ENCODE measurements at regions not wholly inside any gene's neighbourhood (a gene's known extent, or its start where the extent isn't known, plus 50 kb on each side); places are given as distances from the start of the nearest gene placed in this dataset.

DNA sequence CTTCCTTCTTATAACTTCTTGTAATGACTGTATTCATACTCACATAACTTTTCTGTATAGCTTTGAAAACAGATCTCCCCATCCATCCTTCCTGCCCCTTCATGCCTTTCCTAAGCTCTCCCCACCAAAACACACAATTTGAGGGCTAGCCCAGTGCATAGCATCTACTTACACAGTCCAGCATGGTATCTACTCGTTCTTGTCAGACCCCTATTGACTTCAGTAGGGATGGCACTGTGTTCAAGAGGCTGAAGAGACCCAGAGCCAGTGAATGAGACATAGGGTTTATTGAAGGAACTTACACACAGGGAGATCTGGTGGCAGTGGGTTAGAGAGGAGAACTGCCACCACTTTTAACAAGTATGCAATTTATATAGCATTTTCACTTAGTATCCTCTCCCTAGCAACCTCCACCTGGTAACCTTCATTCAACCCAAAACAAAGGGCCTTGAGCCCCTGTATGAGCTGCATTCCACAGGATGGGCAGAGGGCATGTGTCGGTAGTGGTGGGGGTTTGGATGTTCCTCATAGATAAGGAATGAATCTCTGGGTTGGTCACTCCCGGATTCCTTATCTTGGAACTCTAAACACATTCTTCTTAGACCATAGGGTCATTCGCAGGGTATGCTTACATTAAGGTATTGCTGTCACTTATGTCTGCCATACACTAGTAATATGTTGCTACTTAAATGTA, 64.9 kb upstream of the GNG12 start:
- peak; percentile 67 for DNase-seq

DNA sequence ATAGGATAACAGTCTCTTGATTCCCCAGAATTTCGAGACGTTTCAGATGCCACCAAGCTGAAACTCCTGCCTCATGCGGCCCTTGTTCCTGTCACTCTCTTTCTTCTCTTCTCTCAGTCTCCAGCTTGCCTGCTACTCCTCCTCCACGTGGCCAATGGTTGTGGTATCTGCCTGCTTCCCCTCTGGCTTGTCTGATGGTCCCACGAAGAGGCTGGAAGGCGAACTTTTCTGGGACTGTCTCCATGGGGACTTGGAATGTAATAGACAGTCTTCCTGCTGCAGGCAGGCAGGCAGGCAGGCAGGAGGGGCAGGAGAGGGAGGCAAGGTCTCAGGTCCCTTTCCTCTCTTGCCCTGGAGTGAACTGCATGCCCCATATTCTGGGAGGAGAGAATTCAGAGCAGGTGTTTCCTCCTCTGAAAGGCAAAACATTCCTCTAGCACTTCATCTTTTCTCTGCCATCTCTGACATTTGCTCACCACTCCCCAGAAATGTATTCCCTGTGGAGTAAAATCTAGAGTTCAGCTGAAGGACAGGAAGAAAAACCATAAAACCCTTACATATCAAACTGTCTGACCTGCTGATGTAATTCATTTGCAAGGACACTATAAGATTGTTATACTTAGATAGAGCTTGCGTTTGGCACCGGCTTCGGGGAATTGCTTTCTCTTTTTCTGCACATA, 64.1 kb upstream of the GNG12 start:
- DNase-seq: peak; percentile 57

DNA sequence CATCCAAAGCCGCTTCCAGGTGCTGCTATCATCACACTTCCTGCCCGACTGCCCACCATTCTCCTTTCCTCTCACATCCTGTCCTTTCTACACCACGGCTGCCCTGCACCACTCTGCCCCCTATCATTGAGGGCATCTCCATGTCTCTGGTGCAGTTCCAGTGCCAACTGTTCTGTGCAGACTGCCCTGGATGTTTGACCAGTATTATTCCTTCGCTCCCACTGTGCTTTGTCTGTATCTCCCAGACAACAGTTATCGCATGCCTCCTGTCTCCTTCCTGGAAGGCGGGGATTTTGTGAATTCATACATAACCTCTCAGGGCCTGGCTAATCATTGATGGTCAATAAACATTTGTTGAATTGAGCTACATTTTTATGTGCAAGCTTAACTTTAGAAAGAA, 63.6 kb upstream of the GNG12 start:
- no peak for DNase-seq

DNA sequence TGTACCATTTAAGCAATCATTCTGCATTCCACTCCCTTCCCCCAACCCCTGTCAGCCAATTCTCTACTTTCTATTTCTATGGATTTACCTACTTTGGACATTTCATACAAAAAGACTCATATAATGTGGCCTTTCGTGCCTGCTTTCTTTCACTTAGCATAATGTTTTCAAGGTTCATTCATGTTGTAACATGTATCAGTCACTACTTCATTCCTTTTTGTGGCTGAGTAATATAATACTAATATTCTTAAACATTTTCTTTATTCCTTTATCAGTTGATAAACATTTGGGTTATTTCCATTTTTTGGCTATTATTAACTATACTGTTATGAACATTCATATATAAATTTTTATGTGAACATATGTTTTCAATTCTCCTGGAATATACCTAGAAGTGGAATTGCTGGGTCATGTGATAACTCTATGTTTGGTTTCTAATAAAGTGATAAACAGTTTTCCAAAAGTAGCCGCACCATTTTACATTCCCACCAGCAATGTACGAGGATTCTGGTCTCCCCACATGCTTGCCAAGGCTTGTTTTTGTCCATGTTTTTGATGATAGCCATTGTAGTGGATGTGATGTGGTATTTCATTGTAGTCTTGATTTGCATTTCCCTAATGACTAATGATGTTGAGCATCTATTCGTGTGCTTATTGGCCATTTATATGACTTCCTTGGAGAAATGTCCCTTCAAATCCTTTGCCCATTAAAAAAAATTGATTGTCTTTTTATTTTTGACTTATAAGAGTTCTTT, 61.9 kb upstream of the GNG12 start:
- DNase-seq: no peak

DNA sequence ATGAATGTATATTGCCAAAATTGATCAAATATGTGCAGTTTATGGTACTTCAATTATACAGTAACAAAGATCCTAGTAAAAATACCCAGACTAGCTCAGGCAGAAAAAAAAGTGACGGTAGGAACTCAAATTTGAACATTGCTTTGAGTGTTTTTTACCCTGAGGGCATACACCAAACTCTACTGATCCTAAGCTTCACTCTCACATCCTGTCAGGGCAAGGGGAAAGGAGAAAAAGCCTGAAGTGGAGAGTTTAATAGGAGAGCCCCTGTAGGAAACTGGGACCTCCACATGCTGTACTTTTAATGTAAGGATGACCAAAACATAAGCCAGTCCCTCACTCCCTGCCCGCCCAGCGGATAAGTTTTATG, 59.8 kb upstream of the GNG12 start:
- DNase-seq: no peak

DNA sequence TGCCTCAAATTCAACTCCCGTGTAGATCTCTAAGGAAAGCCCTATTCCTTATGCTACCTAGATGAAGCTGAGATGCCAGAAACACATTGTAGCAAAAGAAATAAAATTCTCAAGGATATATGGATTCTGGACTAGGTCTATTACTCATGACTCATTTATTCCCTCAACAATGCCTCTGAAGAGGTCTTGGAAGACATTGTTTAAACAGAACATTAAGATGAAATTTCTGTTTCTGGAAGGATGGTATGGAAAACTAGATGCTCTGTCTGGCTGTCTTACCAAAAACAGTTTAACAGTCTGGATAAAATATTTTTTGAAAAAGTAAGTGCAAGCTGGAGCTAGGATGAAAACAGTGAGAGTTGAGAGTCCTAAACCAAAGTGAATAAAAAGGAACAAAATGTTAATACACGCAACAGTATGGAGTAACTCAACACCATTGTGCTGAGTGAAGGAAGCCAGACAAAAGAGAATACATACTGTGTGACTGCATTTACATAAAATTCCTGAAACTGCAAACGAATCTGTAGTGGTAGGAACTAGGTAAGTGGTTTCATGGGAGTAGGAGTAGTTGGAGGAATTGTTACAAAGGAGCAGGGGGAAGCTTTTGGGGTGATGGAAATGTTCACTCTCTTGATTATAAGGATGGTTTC, 59.3 kb upstream of the GNG12 start:
- no peak for DNase-seq

DNA sequence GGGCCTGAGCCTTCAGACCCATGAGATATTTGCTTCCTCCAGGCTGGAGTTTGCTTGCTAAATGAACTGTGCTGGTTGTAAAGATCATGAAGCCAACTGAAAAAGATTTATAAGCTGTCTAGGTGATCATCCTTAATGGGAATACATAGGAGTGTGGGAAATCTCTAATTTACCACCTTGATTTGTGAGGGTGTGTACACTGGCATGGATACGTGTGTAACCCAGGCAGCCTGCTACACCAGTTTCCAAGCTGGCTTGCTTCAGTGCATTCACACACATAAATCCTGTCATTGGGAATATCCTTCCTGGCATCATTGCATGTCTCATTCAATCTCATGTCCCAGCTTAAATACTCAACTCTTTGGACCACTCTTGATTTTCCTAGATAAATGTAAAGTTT, 57.6 kb upstream of the GNG12 start:
- no peak for DNase-seq

DNA sequence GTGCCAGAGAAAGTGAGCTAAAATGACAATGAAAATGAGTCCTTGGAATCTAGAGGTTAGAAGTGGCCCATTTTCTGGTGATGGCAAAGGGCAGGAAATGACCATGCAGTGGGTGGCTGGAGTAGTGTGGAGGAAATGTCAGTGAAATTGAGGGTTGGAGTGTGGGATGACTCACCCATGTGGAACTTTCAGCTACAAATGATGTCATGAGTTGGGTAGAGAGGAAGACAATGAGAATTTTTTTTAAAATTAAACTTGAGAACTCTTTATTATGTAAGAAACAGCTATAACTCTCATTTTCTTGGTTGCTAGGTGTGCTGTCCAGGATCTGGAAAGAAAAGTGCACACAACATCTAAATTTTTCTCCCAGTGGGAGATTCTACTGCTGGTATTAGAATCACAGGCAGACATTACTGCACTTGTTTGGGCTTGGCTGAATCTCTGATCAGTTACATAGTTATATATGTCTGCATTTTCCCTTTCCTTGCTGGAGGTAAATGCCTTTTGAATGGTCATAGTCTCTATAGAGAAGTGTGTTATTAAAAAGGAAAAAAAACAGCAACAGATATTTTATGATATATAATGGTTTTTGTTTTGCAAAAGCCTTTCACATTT, 56.8 kb upstream of the GNG12 start:
- peak; percentile 80 for DNase-seq

DNA sequence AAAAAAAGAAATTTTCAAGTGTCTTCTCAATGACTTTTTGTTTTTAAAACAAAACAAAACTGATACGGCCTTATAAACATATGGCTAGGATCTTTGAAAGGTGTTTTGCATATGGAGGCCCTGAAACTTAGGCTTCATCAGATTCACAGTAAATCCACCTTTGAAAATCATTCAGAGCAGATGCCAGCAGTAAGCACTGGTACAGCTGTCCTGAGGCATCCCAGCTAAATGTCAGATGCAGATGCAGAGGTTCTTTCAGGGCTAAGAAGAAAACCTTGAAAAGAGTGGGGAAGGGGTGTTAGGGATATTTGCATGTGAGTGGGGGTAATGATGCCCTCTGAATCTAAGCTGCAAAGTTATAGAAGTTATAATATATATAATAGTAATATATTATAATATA, 56.2 kb upstream of the GNG12 start:
- no peak for DNase-seq

DNA sequence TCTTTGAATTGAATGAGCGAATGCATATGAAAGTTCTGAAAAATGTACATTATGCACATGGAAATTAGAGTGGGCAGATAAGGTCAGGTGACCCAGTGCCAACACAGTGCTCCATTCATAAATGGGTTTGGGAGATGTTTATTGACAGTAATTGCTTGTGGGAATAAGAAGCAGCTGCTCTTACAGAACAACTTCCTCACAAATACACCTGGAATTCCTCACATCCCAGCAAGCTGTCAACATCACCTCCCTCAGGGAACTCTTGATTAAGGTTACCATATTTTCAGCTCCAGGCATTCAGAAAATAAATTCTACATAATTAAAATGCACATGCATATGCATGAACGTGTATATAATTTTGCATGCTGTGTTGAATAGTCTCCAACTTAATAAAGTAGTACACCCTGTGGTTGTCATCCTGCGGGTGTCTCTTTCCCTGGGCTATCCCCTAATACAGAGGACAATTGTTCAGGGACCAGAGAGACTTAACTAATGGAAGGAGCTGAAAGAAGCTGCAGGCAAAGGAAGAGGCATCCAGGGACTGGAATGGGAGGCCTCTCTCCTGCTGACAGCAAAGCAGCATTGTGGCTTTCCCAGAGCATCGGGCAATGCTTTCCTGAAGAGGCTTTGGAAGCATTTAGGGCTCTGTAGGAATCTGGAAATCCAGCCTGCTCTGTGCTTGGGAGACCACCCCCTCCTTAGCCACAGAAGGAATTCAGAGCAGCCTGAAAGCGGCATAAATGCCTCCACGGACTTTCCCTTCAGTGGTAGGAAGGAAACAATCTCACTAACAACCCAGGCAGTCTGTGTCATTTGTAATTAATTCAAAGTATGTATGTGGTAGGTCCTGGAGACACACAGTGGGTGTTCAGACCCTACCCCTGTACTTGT, 55.2 kb upstream of the GNG12 start:
- DNase-seq: no peak

DNA sequence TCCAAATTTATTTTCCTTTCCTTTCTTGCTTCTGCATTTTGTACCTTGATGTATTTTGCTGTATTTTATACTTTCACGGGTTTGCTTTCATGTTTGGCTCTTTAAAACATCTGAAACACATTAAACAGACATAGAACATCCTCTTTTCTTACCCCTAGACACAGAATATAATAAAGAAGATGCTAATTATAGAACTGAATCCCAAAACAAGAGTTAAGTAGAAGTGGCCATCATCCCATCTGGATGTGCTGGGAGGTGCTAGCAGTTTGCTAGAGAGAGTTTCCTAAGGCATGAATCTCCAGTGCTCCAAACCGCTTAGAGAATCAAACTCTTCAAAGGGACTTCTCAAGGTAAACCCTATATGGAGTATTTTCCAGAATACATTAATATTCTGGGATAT, 53.9 kb upstream of the GNG12 start:
- no peak for DNase-seq

DNA sequence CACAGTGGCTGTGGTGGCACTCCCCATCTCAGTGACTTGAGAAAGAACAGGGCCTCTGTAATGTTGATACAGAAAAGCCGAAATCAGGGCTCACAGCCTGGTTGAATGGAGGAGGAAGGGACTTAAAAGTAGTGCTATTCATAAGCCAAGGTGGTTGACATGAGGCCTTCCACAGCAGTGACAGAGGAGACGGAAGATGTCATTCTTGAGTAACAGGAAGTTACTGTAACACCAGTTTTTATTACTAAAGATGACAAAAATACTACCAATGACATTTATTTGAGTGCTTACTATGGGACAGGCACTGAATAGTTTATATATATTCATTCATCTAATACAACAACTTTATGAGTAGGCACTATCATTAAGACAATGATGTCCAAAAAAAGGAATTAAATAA, 52.8 kb upstream of the GNG12 start:
- no peak for DNase-seq

DNA sequence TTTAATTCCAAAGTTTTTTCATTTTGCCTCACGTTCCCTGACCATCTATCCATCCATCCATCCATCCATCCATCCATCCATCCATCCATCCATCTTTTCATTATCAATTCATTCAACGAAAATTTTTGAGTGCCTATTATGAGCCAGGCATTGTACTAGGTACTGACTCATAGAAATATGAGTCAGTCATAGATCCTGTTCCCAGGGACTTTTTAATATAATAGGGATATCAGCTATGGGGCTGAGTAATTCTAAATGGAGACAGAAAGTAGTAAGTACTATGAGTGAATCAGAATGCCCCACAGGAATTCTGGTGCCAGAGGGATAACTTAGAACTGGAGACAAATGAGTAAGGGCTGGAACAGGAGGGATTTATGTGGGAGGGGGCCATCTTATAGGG, 49.8 kb upstream of the GNG12 start:
- peak; percentile 90 for DNase-seq
